ENCODE measurements at regions not wholly inside any gene's neighbourhood (a gene's known extent, or its start where the extent isn't known, plus 50 kb on each side); places are given as distances from the start of the nearest gene placed in this dataset.

GRCh38 chr14:86613126-86613525, 1083.2 kb downstream of the FLRT2 start (continued):
- TF ChIP-seq CHD1 (IDR thresholded peaks at IDR 0.05; ENCODE audit: low read depth, low read length) (no peak), CBFB (IDR thresholded peaks at IDR 0.05; ENCODE audit: low read depth) (no peak), HCFC1 (IDR thresholded peaks at IDR 0.05; ENCODE audit: low read length) (no peak), MEF2B (IDR thresholded peaks at IDR 0.05; ENCODE audit: partially characterized antibody, poor library complexity, severe bottlenecking) (no peak), WRNIP1 (IDR thresholded peaks at IDR 0.05; ENCODE audit: borderline replicate concordance, low read depth, low read length) (no peak)
- TF ChIP-seq, protein P1, sequence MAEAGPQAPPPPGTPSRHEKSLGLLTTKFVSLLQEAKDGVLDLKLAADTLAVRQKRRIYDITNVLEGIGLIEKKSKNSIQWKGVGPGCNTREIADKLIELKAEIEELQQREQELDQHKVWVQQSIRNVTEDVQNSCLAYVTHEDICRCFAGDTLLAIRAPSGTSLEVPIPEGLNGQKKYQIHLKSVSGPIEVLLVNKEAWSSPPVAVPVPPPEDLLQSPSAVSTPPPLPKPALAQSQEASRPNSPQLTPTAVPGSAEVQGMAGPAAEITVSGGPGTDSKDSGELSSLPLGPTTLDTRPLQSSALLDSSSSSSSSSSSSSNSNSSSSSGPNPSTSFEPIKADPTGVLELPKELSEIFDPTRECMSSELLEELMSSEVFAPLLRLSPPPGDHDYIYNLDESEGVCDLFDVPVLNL (IDR thresholded peaks at IDR 0.05; ENCODE audit: low read depth, low read length) = no peak

DNA sequence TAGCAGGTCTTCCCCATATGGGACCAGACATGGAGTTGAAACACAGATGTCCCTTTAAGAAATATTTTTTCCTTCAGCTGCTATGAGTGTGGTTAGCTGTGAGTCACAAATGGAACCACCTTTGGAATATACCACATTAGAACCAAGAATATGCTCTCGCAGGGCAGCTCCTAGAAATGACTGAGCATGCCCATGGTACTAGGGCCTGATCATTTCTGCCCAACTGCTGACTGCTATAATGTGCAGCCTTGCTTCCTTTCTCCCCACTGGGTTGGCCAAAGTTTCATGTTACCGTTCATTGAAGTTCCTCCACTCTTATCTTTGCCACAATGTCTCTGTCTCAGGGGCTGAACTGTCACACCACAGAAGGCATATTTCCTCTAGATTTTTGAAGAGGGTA, 1074.6 kb downstream of the FLRT2 start:
- no peak overlapping the region for H3K27ac ChIP-seq (ENCODE audit: control insufficient read depth, insufficient read depth)
- FAIRE-seq (no peak), DNase-seq (ENCODE audit: low read depth, low spot score) (no peak), ATAC-seq (no peak)
- BruUV-seq (replicated peaks) = no TSS peak
- SMC1A ChIA-PET (ENCODE audit: uncharacterized antibody, unreplicated experiment) = interaction anchor here (0.8 kb wide), 1 partner anchor 49 kb away, joined by 3 read pairs; no protein-coding TSS in a partner anchor
- CTCF ChIA-PET = no interaction called here
- in situ Hi-C loops (cut with MboI) (no loop called here), intact Hi-C loops (cut with micrococcal nuclease; ENCODE audit: unreplicated experiment) (no loop called here)
- no peak overlapping the region for H3K4me2 ChIP-seq (ENCODE audit: control insufficient read depth, insufficient read depth)
- H3K79me2 ChIP-seq (ENCODE audit: control insufficient read depth, insufficient read depth, low read length) = no peaks in the 10 kb centered on the region
- POLR2A ChIA-PET = no interaction called here
- WGBS (ENCODE audit: insufficient coverage, insufficient replicate concordance, low lambda C conversion rate, missing lambda C conversion rate) = 18% methylated on average over 2 of the region's 2 CpGs
- H3K4me1 ChIP-seq (ENCODE audit: control insufficient read depth, insufficient read depth, low read length) = no peaks in the 10 kb centered on the region
- H3K9ac ChIP-seq (ENCODE audit: control insufficient read depth, insufficient read depth, low read length) = no peak overlapping the region
- no peak overlapping the region for H2AFZ ChIP-seq (ENCODE audit: control insufficient read depth, low read depth, low read length)
- H4K20me1 ChIP-seq (ENCODE audit: control insufficient read depth, insufficient read depth) = no peaks in the 10 kb centered on the region
- no peaks in the 10 kb centered on the region for H3K9me3 ChIP-seq (replicated peaks; ENCODE audit: control insufficient read depth, insufficient read depth, low read length)
- no peak overlapping the region for H3K4me3 ChIP-seq
- H3K36me3 ChIP-seq (ENCODE audit: control insufficient read depth in 2 of 2, insufficient read depth in 2 of 2, low read length in 1 of 2) = no peaks in the 10 kb centered on the region
- no peaks in the 10 kb centered on the region for H3K27me3 ChIP-seq (replicated peaks in 1 of 2; ENCODE audit: control insufficient read depth in 2 of 2, insufficient read depth in 2 of 2, low read length in 1 of 2)
- RAD21 ChIA-PET (ENCODE audit: unreplicated experiment) = no interaction called here
- no peak for TF ChIP-seq MTA3 (IDR thresholded peaks at IDR 0.05; ENCODE audit: borderline replicate concordance, low read length)
- no peak for TF ChIP-seq MTA2 (IDR thresholded peaks at IDR 0.05; ENCODE audit: low read depth)
- no peak for TF ChIP-seq NFXL1 (IDR thresholded peaks at IDR 0.05; ENCODE audit: borderline replicate concordance)
- TF ChIP-seq, protein P2, sequence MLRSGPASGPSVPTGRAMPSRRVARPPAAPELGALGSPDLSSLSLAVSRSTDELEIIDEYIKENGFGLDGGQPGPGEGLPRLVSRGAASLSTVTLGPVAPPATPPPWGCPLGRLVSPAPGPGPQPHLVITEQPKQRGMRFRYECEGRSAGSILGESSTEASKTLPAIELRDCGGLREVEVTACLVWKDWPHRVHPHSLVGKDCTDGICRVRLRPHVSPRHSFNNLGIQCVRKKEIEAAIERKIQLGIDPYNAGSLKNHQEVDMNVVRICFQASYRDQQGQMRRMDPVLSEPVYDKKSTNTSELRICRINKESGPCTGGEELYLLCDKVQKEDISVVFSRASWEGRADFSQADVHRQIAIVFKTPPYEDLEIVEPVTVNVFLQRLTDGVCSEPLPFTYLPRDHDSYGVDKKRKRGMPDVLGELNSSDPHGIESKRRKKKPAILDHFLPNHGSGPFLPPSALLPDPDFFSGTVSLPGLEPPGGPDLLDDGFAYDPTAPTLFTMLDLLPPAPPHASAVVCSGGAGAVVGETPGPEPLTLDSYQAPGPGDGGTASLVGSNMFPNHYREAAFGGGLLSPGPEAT (IDR thresholded peaks at IDR 0.05; ENCODE audit: low read depth) = no peak
- no peak for TF ChIP-seq REST (IDR thresholded peaks at IDR 0.05; ENCODE audit: low read depth, low read length)
- TF ChIP-seq, protein P3, sequence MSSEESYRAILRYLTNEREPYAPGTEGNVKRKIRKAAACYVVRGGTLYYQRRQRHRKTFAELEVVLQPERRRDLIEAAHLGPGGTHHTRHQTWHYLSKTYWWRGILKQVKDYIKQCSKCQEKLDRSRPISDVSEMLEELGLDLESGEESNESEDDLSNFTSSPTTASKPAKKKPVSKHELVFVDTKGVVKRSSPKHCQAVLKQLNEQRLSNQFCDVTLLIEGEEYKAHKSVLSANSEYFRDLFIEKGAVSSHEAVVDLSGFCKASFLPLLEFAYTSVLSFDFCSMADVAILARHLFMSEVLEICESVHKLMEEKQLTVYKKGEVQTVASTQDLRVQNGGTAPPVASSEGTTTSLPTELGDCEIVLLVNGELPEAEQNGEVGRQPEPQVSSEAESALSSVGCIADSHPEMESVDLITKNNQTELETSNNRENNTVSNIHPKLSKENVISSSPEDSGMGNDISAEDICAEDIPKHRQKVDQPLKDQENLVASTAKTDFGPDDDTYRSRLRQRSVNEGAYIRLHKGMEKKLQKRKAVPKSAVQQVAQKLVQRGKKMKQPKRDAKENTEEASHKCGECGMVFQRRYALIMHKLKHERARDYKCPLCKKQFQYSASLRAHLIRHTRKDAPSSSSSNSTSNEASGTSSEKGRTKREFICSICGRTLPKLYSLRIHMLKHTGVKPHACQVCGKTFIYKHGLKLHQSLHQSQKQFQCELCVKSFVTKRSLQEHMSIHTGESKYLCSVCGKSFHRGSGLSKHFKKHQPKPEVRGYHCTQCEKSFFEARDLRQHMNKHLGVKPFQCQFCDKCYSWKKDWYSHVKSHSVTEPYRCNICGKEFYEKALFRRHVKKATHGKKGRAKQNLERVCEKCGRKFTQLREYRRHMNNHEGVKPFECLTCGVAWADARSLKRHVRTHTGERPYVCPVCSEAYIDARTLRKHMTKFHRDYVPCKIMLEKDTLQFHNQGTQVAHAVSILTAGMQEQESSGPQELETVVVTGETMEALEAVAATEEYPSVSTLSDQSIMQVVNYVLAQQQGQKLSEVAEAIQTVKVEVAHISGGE (CRISPR knock-in tag; IDR thresholded peaks at IDR 0.05) = no peak
- no peak for TF ChIP-seq ZBED1 (IDR thresholded peaks at IDR 0.05; ENCODE audit: borderline replicate concordance)
- TF ChIP-seq POLR2A (IDR thresholded peaks at IDR 0.05; ENCODE audit: low read depth, low read length) = no peak
- no peak for TF ChIP-seq NRF1 (conservative IDR thresholded peaks at IDR 0.05; ENCODE audit: low read depth, low read length)
- no peak for TF ChIP-seq ZNF384 (IDR thresholded peaks at IDR 0.05; ENCODE audit: borderline replicate concordance, low read depth, low read length)
